Natural killer cell treated with Interleukin-12 subunit alpha and Interleukin-12 subunit beta and Interleukin-15 and Interleukin-18, amount 100 ng/mL, for 72 hours (primary cell): ENCODE measurements at regions not wholly inside any gene's neighbourhood (a gene's known extent, or its start where the extent isn't known, plus 50 kb on each side); places are given as distances from the start of the nearest gene placed in this dataset.

Source experiments
- ATAC-seq, 2 donors: fragments of 150-1000 bp; cut with Tn5 transposase in 1 of 2; sonication (Bioruptor Pico), chemical (Tn5 transposase) in 1 of 2; 2 replicates each; pipeline ENCODE4 v1.10.0; 2021
- DNase-seq: peaks from one replicate; pipeline ENCODE4 v3.0.0; 2022; ENCODE audit warnings: low spot score
- H3K27ac Mint-ChIP-seq, 2 donors: 1 replicate in 1 of 2; 2 replicates in 1 of 2; pipeline ENCODE4 v1.8.0; 2022; ENCODE audit warnings: mixed read lengths in 2 of 2, mild to moderate bottlenecking in 1 of 2, moderate library complexity in 1 of 2
- H3K27me3 Mint-ChIP-seq, 2 donors: 1 replicate in 1 of 2; 2 replicates in 1 of 2; pipeline ENCODE4 v1.8.0; 2022; ENCODE audit warnings: mixed read lengths in 2 of 2
- H3K36me3 Mint-ChIP-seq: one replicate; pipeline ENCODE4 v1.8.0; 2022; ENCODE audit warnings: mixed read lengths
- H3K4me1 Mint-ChIP-seq, 2 donors: 1 replicate in 1 of 2; 2 replicates in 1 of 2; pipeline ENCODE4 v1.8.0; 2022; ENCODE audit warnings: low read depth in 2 of 2, mixed read lengths in 2 of 2, mild to moderate bottlenecking in 1 of 2
- H3K4me3 Mint-ChIP-seq: one replicate; pipeline ENCODE4 v1.8.0; 2022; ENCODE audit warnings: mixed read lengths
- H3K9me3 Mint-ChIP-seq: 2 replicates; pipeline ENCODE4 v1.8.0; 2022; ENCODE audit warnings: mixed read lengths

DNA sequence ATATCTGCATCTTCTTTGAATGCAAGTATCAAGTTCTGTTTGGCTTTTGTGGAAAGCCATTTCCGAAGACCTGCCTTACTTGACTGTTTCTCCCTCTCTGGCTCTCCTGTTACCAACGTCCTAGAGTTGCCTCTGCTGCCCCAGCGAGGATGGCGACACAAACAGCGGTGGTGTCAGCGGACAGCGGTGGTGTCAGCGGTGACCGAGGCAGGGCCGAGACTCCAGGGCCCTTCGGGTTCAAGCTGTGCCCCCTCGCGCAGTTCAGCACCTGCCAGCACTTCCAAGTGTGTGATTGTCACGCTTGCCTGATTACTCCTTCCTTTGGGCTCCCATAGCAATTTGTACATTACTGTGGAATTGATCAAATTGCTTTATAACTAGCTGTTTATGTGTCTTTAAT is 336.9 kb upstream of the FAT1 start:
- Mint-ChIP-seq H3K27ac (no peak overlapping the region), H3K9me3 (peaks cover 4% of the 10 kb centered on the region), H3K27me3 (no peaks in the 10 kb centered on the region), H3K4me3 (no peak overlapping the region), H3K4me1 (no peaks in the 10 kb centered on the region), H3K36me3 (no peaks in the 10 kb centered on the region)
- DNase-seq (no peak), ATAC-seq (no peak)

DNA sequence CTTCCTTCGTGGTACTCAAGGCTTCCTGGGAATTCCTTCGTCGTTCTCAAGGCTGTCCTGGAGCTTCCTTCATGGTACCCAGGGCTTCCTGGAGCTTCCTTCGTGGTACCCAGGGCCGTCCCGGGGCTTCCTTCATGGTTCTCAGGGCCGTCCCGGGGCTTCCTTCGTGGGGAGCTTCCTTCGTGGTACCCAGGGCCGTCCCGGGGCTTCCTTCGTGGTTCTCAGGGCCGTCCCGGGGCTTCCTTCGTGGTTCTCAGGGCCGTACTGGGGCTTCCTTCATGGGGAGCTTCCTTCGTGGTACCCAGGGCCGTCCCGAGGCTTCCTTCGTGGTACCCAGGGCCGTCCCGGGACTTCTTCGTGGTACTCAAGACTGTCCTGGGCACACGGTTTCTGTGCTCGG is 339.6 kb upstream of the FAT1 start:
- H3K27ac Mint-ChIP-seq: no peak overlapping the region
- no peaks in the 10 kb centered on the region for H3K4me1 Mint-ChIP-seq
- ATAC-seq (no peak), DNase-seq (no peak)
- no peak overlapping the region for H3K4me3 Mint-ChIP-seq
- H3K27me3 Mint-ChIP-seq: no peaks in the 10 kb centered on the region
- H3K36me3 Mint-ChIP-seq: no peaks in the 10 kb centered on the region
- peaks cover 4% of the 10 kb centered on the region for H3K9me3 Mint-ChIP-seq

DNA sequence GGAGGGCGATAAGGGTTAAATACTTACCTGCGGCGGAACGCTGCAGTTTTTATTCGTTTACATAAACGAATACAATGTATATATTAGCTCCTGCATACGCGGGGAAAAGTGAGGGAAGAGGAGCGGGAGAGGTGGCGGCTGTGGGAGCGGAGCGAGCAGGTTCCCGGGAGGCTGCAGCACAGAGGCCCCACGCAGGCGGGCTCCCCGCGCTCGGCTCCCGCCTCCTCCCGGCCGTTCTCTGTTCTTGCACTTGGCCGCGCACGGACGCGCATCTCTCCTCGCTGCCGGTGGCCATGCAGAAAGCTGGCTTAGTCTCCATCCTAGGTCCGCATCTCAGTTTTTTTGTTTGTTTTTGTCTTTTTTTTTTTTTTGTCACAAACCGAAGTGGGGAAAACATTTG is 340.4 kb upstream of the FAT1 start:
- DNase-seq: no peak
- Mint-ChIP-seq H3K9me3 (peaks cover 4% of the 10 kb centered on the region), H3K27ac (no peak overlapping the region), H3K36me3 (no peaks in the 10 kb centered on the region), H3K4me3 (no peak overlapping the region), H3K4me1 (no peaks in the 10 kb centered on the region), H3K27me3 (no peaks in the 10 kb centered on the region)
- no peak for ATAC-seq

DNA sequence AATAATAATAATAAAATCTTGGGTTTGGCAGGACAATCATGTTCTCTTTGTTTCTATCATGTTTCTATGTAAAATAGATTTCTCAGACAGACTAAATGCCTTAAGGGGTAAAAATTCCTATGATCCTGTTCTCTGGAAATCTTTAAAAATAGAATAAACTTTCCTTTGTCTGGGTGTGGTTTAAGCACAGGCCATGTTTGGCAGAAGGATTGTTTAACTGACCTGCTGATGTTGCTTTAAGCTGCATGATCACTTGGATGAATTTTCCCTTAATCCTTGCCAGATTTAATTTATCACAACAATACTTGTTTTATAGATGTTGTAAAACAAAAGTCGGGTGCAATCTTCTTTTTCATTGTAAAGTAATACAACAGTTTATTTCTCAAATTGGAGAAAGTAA is 341.7 kb upstream of the FAT1 start:
- Mint-ChIP-seq H3K27me3 (no peaks in the 10 kb centered on the region), H3K4me3 (no peak overlapping the region), H3K4me1 (no peaks in the 10 kb centered on the region), H3K36me3 (no peaks in the 10 kb centered on the region), H3K27ac (no peak overlapping the region), H3K9me3 (peaks cover 4% of the 10 kb centered on the region)
- ATAC-seq (no peak), DNase-seq (no peak)

DNA sequence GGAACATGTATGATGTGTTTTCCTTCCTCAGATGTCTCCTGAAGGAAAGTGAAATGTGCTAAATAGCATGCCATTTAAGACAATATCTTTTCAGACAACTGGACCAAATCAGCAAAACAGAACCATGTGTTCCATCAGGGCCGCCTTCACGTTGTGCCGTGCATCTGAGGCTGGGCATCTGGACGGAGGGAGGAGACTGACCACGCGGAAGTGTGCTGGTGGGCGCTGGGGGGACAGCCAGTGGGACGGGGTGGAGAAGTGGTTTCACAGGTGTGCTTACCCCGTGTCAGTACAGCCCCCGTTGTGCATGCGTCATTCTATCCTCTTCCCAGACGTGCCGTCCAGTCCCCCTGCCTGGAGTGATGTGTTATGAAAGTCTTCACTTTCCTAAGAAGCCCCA is 342.1 kb upstream of the FAT1 start:
- Mint-ChIP-seq H3K27me3 (no peaks in the 10 kb centered on the region), H3K4me1 (no peaks in the 10 kb centered on the region), H3K36me3 (no peaks in the 10 kb centered on the region), H3K9me3 (peaks cover 2% of the 10 kb centered on the region), H3K4me3 (no peak overlapping the region), H3K27ac (no peak overlapping the region)
- ATAC-seq (no peak), DNase-seq (no peak)

DNA sequence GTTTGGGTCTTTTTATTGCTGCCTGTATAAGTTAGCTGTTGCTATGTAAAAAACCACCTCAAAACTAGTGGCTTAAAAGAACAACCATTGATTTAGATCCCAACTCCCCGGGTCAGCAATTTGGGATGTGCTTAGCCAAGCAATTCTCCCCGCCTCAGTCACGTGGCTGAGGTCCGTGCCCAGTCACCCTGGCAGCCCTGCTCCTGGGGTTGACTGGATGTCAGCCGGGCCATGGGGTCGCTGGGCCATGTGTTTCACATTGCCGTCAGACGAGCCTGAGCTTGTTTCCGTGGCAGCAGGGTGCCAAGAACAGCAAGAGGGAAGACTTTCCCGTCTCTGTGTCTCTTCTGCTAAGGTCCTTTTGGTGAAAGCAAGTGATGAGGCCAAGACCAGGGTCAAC is 345.7 kb upstream of the FAT1 start:
- H3K4me1 Mint-ChIP-seq: no peaks in the 10 kb centered on the region
- no peaks in the 10 kb centered on the region for H3K9me3 Mint-ChIP-seq

DNA sequence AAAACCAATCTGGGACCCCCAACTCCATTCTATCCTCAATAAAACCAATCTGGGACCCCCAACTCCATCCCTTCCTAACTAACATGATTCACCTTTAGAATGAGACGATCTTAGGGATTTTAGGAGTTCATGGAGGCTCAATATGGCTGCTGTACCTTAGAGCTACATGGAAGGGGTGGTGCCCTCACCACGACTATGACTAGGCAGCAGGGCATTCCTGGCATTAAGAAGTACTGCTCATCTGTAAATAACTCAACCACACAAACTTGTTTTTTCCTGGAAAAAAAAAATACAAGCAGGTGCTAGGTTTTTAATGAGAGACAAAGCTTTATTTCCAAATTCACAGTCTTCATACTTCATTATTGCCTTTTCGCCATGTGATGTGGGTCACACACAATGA is 346.5 kb upstream of the FAT1 start:
- H3K27me3 Mint-ChIP-seq: no peaks in the 10 kb centered on the region
- ATAC-seq: no peak
- no peak for DNase-seq
- H3K4me1 Mint-ChIP-seq: no peaks in the 10 kb centered on the region
- H3K27ac Mint-ChIP-seq: no peak overlapping the region
- H3K4me3 Mint-ChIP-seq: no peak overlapping the region
- no peaks in the 10 kb centered on the region for H3K9me3 Mint-ChIP-seq
- H3K36me3 Mint-ChIP-seq: peaks cover 4% of the 10 kb centered on the region

More for the DNA sequence above, 345.7 kb upstream of the FAT1 start:
- H3K4me3 Mint-ChIP-seq: no peak overlapping the region
- H3K36me3 Mint-ChIP-seq: no peaks in the 10 kb centered on the region
- H3K27me3 Mint-ChIP-seq: no peaks in the 10 kb centered on the region
- H3K27ac Mint-ChIP-seq: no peak overlapping the region
- DNase-seq (no peak), ATAC-seq (no peak)

DNA sequence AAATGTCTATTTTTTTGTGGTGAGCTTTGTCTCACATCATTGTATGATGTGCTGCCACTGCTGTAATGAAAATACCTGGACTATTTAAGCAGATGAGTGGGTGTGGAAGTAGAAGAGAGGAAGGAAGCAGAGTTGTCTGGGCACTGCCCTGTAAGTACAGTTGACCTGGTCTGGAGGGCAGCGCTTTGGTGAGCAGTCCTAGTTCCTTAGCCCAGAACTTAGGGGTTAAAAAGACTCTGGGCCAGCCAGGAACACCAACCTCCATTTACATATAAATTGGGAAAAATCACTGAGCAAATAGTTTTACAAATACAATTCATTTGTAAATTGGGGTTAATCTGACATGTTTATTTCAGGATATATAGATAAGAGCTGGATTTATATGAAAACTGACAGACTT is 347.1 kb upstream of the FAT1 start:
- H3K27me3 Mint-ChIP-seq: no peaks in the 10 kb centered on the region
- H3K4me1 Mint-ChIP-seq: no peaks in the 10 kb centered on the region
- no peak overlapping the region for H3K4me3 Mint-ChIP-seq

DNA sequence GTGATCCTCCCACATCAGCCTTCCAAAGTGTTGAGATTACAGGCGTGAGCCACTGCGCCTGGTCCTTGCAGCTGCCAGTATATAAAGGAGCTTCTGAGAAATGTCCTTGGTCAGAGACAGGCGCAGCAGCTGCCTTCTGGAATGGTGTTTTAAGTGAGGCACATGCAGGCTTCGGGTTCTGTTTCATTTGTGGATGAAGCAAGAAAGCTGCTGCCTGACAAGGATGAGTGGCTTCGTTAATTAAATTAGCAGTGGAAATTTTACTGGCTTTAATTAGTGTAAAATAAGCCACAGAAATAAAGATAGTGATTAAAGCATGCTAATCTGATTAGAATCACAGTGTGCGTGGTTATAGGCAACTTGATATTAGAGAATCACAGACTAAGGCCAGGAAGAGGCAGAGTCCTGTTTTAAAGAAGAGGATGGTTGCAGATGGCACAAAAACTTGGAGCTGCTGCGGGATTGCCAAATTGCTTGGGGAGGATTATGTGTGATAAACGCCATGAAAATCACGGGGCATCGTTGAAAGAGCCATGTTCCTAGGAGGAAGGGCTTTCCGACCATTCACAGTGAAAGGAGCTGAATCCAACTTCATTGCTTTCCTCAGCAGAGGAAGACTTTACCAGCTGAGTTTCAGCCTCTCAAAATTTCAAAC is 348.4 kb upstream of the FAT1 start:
- no peak overlapping the region for H3K27ac Mint-ChIP-seq
- DNase-seq (no peak), ATAC-seq (no peak)
- H3K9me3 Mint-ChIP-seq: peaks cover 5% of the 10 kb centered on the region
- H3K4me1 Mint-ChIP-seq: no peaks in the 10 kb centered on the region
- H3K36me3 Mint-ChIP-seq: peaks cover 4% of the 10 kb centered on the region
- H3K27me3 Mint-ChIP-seq: no peaks in the 10 kb centered on the region
- no peak overlapping the region for H3K4me3 Mint-ChIP-seq

More for the DNA sequence above, 347.1 kb upstream of the FAT1 start:
- no peak overlapping the region for H3K27ac Mint-ChIP-seq
- DNase-seq: no peak
- ATAC-seq: no peak
- peaks cover 5% of the 10 kb centered on the region for H3K9me3 Mint-ChIP-seq
- H3K36me3 Mint-ChIP-seq: peaks cover 4% of the 10 kb centered on the region

DNA sequence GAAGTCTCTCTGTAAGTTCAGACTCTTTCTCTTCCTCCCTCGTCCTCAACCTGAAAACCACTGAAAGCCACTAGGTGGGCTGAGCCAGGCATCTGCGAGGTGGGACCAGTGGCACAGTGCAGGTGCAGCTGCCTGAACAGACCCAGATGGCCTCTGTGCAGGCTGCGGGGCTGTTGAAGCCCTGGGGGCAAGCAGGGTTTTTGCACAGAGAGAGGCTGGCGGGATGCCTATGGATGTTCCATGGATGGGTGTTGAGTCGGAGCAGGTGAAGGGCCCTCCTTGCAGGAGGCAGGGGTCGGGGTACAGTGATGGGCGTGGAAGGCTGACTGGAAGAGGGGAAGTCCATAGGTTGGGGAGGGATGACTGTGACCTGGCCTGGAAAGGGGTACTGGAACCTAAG is 350.2 kb upstream of the FAT1 start:
- H3K36me3 Mint-ChIP-seq: peaks cover 4% of the 10 kb centered on the region
- H3K4me1 Mint-ChIP-seq: no peaks in the 10 kb centered on the region
- no peaks in the 10 kb centered on the region for H3K27me3 Mint-ChIP-seq
- DNase-seq (no peak), ATAC-seq (no peak)
- H3K4me3 Mint-ChIP-seq: no peak overlapping the region
- peaks cover 5% of the 10 kb centered on the region for H3K9me3 Mint-ChIP-seq
- H3K27ac Mint-ChIP-seq: no peak overlapping the region

DNA sequence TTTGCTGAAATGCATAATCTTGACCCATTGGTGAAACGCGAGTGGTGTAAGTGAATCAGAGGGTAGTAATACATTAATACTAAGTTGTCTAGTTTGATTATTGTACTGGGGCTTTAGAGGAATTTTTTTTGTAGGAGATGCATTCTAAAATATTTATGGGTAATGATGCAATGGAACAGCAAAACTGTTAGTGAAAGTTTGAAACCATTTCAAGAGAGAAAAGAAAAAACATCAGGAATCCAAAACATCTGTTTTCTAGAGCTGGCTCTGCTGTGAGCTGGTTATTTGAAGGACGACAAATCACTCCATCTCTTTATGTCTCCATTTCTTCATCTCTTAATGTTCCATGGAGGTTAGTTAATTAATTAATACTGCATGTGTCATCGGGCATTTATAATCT is 351.9 kb upstream of the FAT1 start:
- ATAC-seq (no peak), DNase-seq (no peak)
- H3K4me1 Mint-ChIP-seq: no peaks in the 10 kb centered on the region
- no peaks in the 10 kb centered on the region for H3K27me3 Mint-ChIP-seq
- H3K36me3 Mint-ChIP-seq: peaks cover 4% of the 10 kb centered on the region
- peaks cover 5% of the 10 kb centered on the region for H3K9me3 Mint-ChIP-seq
- no peak overlapping the region for H3K27ac Mint-ChIP-seq
- H3K4me3 Mint-ChIP-seq: no peak overlapping the region

DNA sequence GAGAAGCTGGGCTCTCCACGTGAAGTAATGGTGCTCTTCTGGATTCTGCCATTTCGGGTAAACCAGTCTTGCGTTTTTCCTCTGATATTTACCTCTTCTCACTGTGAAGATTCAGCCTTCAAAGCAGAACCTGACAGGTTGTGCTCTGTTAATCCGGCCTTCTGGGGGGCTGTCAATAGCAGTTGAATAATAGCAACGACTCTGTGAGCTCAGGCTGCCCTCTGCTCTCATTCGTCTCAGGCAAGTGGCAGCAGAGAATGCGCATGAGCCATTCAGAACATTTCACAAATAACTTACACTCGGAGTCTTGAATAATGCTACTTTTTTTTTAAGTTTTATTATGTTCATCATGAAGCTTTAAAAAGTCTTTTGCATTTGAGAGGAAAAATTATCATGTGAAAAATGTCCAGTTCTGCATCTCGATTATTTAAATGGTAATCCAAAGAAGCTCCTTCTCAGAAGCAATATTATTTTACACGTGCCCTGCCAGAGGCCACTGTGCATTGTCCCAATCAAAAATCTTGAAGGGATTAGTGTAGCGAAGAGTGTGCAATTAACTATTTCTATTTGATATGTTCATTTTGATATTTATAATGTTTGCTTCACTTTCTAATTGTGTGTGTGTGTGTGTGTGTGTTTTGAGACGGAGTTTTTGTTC is 354.2 kb upstream of the FAT1 start:
- Mint-ChIP-seq H3K9me3 (peaks cover 5% of the 10 kb centered on the region), H3K4me1 (no peaks in the 10 kb centered on the region), H3K27ac (no peak overlapping the region), H3K27me3 (no peaks in the 10 kb centered on the region), H3K4me3 (no peak overlapping the region), H3K36me3 (peaks cover 4% of the 10 kb centered on the region)
- DNase-seq (no peak), ATAC-seq (no peak)

DNA sequence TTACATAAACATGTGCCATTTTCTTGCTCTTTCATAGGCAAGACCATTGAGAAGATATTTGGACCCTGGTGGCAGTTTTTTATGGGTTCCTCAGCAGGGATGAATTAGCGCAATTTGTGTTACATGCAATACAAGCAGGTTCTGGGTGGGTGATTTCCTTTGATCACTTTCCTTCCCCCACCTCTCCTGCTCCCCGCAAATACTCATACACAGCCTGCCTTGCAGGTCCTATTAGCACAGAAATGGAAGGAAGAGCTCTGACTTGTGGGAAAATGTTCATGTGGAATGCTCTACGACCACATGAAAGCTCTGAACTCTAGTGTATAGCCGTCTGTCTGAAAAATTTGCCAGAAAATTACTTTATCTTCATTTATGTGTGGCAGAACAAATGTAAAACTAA is 361.0 kb upstream of the FAT1 start:
- no peak for ATAC-seq
- Mint-ChIP-seq H3K4me3 (no peak overlapping the region), H3K27me3 (no peaks in the 10 kb centered on the region), H3K27ac (no peak overlapping the region), H3K9me3 (no peaks in the 10 kb centered on the region), H3K4me1 (no peaks in the 10 kb centered on the region), H3K36me3 (no peaks in the 10 kb centered on the region)
- DNase-seq: no peak

DNA sequence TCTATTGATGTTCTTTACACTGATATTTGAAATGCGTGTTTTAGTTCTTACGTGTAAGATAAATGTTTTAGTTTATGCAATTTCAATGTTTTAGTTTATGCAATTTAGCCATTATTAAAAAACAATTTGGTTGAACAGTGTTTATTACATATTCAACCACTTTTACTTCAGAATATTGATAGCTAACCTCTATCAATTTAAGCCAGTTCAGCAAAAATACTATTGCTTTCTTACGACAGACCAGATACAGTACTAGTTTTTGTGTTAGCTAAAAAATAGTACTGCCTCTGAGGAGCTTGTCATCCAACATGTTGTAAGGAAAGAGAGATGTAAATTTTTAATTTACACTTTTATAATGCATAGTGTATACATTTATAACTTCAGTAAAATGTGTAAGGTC is 361.7 kb upstream of the FAT1 start:
- Mint-ChIP-seq H3K9me3 (peaks cover under 1% of the 10 kb centered on the region), H3K36me3 (no peaks in the 10 kb centered on the region), H3K4me1 (no peaks in the 10 kb centered on the region), H3K27me3 (no peaks in the 10 kb centered on the region), H3K27ac (no peak overlapping the region), H3K4me3 (no peak overlapping the region)
- ATAC-seq (no peak), DNase-seq (no peak)

DNA sequence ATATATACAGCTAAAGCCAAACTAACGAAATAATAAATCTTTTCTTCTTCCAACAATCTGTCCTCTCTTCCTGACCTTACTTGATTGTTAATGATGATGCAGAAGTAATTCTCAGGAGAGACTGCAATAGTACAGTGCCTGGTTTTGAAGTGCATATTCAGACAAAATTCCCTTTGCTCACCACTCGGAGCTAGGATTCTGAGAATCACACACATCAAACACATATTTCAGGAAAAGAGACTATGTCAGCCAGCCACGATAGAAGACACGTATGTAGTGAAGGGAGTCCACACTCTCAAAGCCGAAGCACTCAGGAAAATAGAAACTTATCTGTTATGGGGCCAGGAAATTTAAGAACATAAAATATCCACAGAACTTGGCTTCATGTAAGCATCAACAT is 362.5 kb upstream of the FAT1 start:
- no peaks in the 10 kb centered on the region for H3K36me3 Mint-ChIP-seq

More for the DNA sequence above, 362.5 kb upstream of the FAT1 start:
- Mint-ChIP-seq H3K27ac (no peak overlapping the region), H3K27me3 (no peaks in the 10 kb centered on the region), H3K4me1 (no peaks in the 10 kb centered on the region), H3K9me3 (peaks cover 3% of the 10 kb centered on the region), H3K4me3 (no peak overlapping the region)
- ATAC-seq (no peak), DNase-seq (no peak)
